ENCODE measurements at regions not wholly inside any gene's neighbourhood (a gene's known extent, or its start where the extent isn't known, plus 50 kb on each side); places are given as distances from the start of the nearest gene placed in this dataset.

- in situ Hi-C loops (cut with HindIII; ENCODE audit: extremely low pct_ligation_motif_present, low pct_unique_long_range_greater_than_20kb) (no loop called here), intact Hi-C loops (cut with micrococcal nuclease; ENCODE audit: unreplicated experiment) (no loop called here)
- Histone ChIP-seq H3K27me3 (ENCODE audit: control insufficient read depth in 1 of 2, insufficient read depth in 2 of 2, low read length in 2 of 2) (no peaks in the 10 kb centered on the region), H3K79me2 (ENCODE audit: insufficient read depth, low read length) (no peaks in the 10 kb centered on the region), H3K9ac (ENCODE audit: insufficient read depth, low read depth, low read length) (no peak overlapping the region), H3K27ac (ENCODE audit: extremely low read length, insufficient read depth, low read length) (no peak overlapping the region), H3K36me3 (replicated peaks in 1 of 2; ENCODE audit: control insufficient read depth in 1 of 2, insufficient read depth in 2 of 2, low read length in 2 of 2) (no peaks in the 10 kb centered on the region; a peak in 1 of 5 replicates), H3K4me1 (ENCODE audit: insufficient read depth, low read length) (no peaks in the 10 kb centered on the region), H2AFZ (ENCODE audit: low read length) (no peak overlapping the region), H3K4me2 (ENCODE audit: low read depth, low read length) (no peak overlapping the region), H3K4me3 (replicated peaks in 1 of 3; ENCODE audit: insufficient read depth in 1 of 3, low read depth in 2 of 3, low read length in 3 of 3) (no peak overlapping the region), H4K20me1 (ENCODE audit: insufficient read depth, low read length) (no peaks in the 10 kb centered on the region), H3K9me3 (ENCODE audit: low read length) (peaks cover 64% of the 10 kb centered on the region)
- no peak for FAIRE-seq
- POLR2A ChIA-PET = no interaction called here
- CTCF ChIA-PET (ENCODE audit: low intra/inter-chr PET ratio, low total read pairs) = no interaction called here
- 6% methylated on average over 4 of the region's 4 CpGs for WGBS (ENCODE audit: low lambda C conversion rate)
- no peak for ATAC-seq
- no peak for DNase-seq (ENCODE audit: low spot score)
- no TSS peak for BruUV-seq (replicated peaks)
- no peak for TF ChIP-seq LRRFIP1 (CRISPR knock-in tag; conservative IDR thresholded peaks at IDR 0.05)
- no peak for TF ChIP-seq THAP8 (CRISPR knock-in tag; IDR thresholded peaks at IDR 0.05; ENCODE audit: borderline replicate concordance)
- TF ChIP-seq ZNF335 (CRISPR knock-in tag; IDR thresholded peaks at IDR 0.05) = no peak
- no peak for TF ChIP-seq PBX2 (CRISPR knock-in tag; IDR thresholded peaks at IDR 0.05)
- no peak for TF ChIP-seq TBP (CRISPR knock-in tag; IDR thresholded peaks at IDR 0.05)
- no peak for TF ChIP-seq PRDM10 (CRISPR knock-in tag; IDR thresholded peaks at IDR 0.05; ENCODE audit: low read depth)
- no peak for TF ChIP-seq MYC (CRISPR knock-in tag; IDR thresholded peaks at IDR 0.05; ENCODE audit: borderline replicate concordance)
- no peak for TF ChIP-seq REPIN1 (CRISPR knock-in tag; IDR thresholded peaks at IDR 0.05; ENCODE audit: borderline replicate concordance, low read depth)
- TF ChIP-seq NR2F2 (IDR thresholded peaks at IDR 0.05; ENCODE audit: borderline replicate concordance, low read depth) = no peak
- TF ChIP-seq ZBTB49 (CRISPR knock-in tag; IDR thresholded peaks at IDR 0.05; ENCODE audit: borderline replicate concordance) = no peak
- no peak for TF ChIP-seq TGIF2 (CRISPR knock-in tag; IDR thresholded peaks at IDR 0.05)
- TF ChIP-seq ZNF781 (CRISPR knock-in tag; IDR thresholded peaks at IDR 0.05; ENCODE audit: borderline replicate concordance, not compliant biosample characterization) = no peak
- no peak for TF ChIP-seq MAF1 (CRISPR knock-in tag; IDR thresholded peaks at IDR 0.05; ENCODE audit: borderline replicate concordance)
- TF ChIP-seq ZSCAN25 (CRISPR knock-in tag; IDR thresholded peaks at IDR 0.05) = no peak
- no peak for TF ChIP-seq ZNF33A (CRISPR knock-in tag; IDR thresholded peaks at IDR 0.05; ENCODE audit: borderline replicate concordance)
These were observed 501.4 kb downstream of the CCDC85A start for GRCh38 chr2:56685205-56685604.
